Left ventricle myocardium inferior (tissue), 1 donor: ENCODE measurements at regions not wholly inside any gene's neighbourhood (a gene's known extent, or its start where the extent isn't known, plus 50 kb on each side); places are given as distances from the start of the nearest gene placed in this dataset.

Source experiments
- DNase-seq: peaks from one replicate; pipeline ENCODE4 v3.0.0-alpha.2; 2020
- H3K27ac ChIP-seq: fragments of 200-600 bp; replicated peaks from 2 replicates; pipeline ENCODE4 v1.8.0; 2021
- H3K27me3 ChIP-seq: fragments of 200-600 bp; 2 replicates; pipeline ENCODE4 v1.8.0; 2021; ENCODE audit warnings: low read depth
- H3K36me3 ChIP-seq: fragments of 200-600 bp; 2 replicates; pipeline ENCODE4 v1.8.0; 2021
- H3K4me1 ChIP-seq: fragments of 200-600 bp; 2 replicates; pipeline ENCODE4 v1.8.0; 2021
- H3K4me3 ChIP-seq: fragments of 200-600 bp; 2 replicates; pipeline ENCODE4 v1.8.0; 2021; ENCODE audit warnings: mild to moderate bottlenecking, moderate library complexity
- H3K9me3 ChIP-seq: fragments of 200-600 bp; replicated peaks from 2 replicates; pipeline ENCODE4 v1.8.0; 2021
- intact Hi-C: fragments of 100-400 bp; cut with micrococcal nuclease; formaldehyde crosslinking; loops from one replicate; pipeline ENCODE4 v1.11.0; 2022
- TF ChIP-seq, protein P1 (sequence below): fragments of 200-600 bp; IDR thresholded peaks from 2 replicates; pipeline ENCODE4 v1.8.0; 2021; ENCODE audit warnings: antibody characterized with exemption, mild to moderate bottlenecking, borderline replicate concordance
- donor health status: DM: no; HTN: yes; CAD: no; lungs with severe emphysema.

DNA sequence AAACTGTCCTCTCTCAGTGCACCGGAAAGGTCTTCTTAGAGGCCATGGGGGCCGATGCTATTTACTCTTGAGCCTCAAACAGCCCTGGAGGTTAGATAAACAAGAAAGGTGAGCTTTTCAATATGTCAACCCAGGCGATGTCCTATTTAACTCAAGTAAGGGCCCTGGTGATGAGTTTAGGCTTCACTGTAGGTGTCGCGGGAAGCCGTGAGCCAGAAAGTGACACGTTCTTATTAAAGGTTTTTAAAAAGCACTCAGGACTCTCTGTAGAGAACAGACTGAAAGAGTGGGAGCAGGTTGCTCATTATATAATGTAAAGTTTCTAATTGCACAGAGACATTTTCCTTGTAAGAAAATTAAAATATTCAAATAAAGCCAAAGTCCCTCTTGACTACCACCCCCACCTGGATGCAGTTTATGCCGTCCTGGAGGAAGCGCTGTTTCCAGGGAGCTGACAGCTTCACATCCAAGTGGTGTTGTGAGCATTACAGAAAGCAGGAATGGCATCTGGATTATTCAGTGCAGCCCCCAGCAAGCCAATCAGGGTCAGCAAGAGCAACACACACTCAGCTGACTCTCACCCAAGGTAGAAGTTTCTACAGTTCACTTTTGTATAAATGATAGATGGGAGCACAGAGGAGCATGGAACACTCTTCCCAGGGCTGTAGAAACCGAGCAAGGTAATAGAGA, 280.3 kb downstream of the DRD1 start:
- H3K27me3 ChIP-seq, result peaks cover 64% of the 10 kb centered on the region
- no peaks in the 10 kb centered on the region for H3K9me3 ChIP-seq
- H3K36me3 ChIP-seq, result no peaks in the 10 kb centered on the region
- intact Hi-C loops, result no loop called here
- TF ChIP-seq, protein P1, sequence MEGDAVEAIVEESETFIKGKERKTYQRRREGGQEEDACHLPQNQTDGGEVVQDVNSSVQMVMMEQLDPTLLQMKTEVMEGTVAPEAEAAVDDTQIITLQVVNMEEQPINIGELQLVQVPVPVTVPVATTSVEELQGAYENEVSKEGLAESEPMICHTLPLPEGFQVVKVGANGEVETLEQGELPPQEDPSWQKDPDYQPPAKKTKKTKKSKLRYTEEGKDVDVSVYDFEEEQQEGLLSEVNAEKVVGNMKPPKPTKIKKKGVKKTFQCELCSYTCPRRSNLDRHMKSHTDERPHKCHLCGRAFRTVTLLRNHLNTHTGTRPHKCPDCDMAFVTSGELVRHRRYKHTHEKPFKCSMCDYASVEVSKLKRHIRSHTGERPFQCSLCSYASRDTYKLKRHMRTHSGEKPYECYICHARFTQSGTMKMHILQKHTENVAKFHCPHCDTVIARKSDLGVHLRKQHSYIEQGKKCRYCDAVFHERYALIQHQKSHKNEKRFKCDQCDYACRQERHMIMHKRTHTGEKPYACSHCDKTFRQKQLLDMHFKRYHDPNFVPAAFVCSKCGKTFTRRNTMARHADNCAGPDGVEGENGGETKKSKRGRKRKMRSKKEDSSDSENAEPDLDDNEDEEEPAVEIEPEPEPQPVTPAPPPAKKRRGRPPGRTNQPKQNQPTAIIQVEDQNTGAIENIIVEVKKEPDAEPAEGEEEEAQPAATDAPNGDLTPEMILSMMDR, result no peak
- H3K27ac ChIP-seq, result no peak overlapping the region
- H3K4me1 ChIP-seq, result no peaks in the 10 kb centered on the region
- no peak overlapping the region for H3K4me3 ChIP-seq
- DNase-seq, result no peak

DNA sequence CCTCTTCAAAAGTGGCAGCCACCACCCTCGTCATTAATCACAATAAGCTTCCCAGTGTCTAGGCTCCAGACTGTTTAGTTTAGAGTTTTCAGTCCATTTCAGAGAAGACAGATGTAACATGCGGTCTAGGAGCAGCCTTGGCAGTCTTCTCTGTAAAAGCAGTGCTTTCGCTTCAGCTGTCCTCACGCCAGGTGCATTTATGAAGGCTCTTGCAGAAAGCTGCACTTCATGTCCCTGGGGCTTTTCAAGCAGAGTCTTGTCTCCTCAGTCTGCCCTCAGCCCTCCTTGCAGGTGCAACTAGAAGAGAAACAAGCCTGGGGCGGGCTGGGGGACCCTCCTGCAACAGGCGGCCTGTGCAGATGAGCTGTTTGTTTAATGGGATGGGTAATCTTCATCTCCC, 281.9 kb downstream of the DRD1 start:
- DNase-seq, result no peak
- no peak overlapping the region for H3K27ac ChIP-seq
- H3K4me1 ChIP-seq, result no peaks in the 10 kb centered on the region
- H3K9me3 ChIP-seq, result no peaks in the 10 kb centered on the region
- TF ChIP-seq, protein P1, result no peak
- no peaks in the 10 kb centered on the region for H3K36me3 ChIP-seq
- H3K4me3 ChIP-seq, result no peak overlapping the region
- intact Hi-C loops, result no loop called here
- H3K27me3 ChIP-seq, result peaks cover 67% of the 10 kb centered on the region

DNA sequence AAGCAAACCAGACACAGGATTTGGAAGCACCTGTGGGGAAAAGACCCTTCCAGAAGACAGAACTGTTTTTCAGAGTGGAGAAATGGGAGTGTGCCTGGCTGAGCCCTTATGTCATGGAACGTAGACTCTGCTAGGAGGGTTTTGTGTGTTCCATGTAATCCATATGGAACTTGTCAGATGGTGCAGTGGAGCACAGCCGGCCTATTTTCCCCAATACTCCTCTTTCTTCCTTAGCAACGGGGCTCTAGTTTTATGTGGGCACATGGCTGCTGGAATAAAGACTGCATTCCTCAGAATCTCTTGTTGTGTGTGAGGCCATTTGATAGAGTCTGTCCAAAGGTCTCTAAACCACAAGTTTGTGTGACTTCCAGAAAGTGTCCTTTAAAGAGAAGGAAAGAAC, 284.0 kb downstream of the DRD1 start:
- H3K4me1 ChIP-seq, result no peaks in the 10 kb centered on the region
- no peak for DNase-seq
- peaks cover 57% of the 10 kb centered on the region for H3K27me3 ChIP-seq
- no peaks in the 10 kb centered on the region for H3K36me3 ChIP-seq
- TF ChIP-seq, protein P1, result no peak
- H3K27ac ChIP-seq, result no peak overlapping the region
- no peak overlapping the region for H3K4me3 ChIP-seq
- H3K9me3 ChIP-seq, result no peaks in the 10 kb centered on the region
- intact Hi-C loops, result no loop called here

DNA sequence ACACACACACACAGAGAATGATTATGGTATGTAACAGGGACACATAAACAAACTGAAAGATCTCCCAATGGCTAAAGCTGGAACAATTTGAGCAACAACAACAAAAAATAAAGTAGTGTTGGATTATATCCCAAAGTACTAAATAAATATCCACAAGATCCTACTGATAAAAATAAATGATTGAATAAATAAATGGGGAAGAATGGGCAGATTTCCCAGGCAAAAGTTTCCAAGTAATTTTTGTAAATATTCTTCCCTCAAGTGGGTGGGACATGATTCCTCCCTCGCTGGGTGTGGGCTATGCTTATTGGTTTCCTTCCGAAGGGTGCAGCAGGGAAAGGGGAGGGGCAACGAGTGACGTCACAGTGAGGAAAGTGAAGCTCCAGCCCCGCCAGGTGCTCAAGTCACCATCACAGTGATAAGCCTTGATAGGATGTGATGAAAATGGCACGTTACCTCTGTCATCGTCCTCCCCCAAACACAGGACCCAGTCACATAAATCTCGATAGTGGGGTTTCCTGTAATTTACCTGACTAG, 295.3 kb downstream of the DRD1 start:
- H3K4me3 ChIP-seq, result no peak overlapping the region
- H3K27ac ChIP-seq, result no peak overlapping the region
- H3K4me1 ChIP-seq, result no peaks in the 10 kb centered on the region
- H3K9me3 ChIP-seq, result peaks cover 77% of the 10 kb centered on the region
- no peak for DNase-seq
- TF ChIP-seq, protein P1, result no peak
- H3K36me3 ChIP-seq, result no peaks in the 10 kb centered on the region
- intact Hi-C loops, result no loop called here
- H3K27me3 ChIP-seq, result peaks cover 8% of the 10 kb centered on the region

DNA sequence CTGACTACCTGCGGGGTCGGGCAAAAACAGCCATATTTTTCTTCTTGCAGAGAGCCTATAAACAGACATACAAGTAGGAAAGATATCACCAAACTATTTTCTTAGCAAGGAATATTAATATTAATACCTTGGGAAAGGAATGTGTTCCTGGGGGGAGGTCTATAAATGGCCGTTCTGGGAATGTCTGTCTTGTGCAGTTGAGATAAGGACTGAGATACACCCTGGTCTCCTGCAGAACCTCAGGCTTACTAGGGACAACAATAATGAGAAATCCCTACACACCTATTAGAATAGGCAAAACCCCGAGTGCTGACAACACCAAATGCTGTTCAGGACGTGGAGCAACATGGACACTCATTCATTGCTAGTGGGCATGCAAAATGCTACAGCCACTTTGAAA, 297.2 kb downstream of the DRD1 start:
- Histone ChIP-seq H3K4me3 (no peak overlapping the region), H3K27ac (no peak overlapping the region), H3K27me3 (no peaks in the 10 kb centered on the region), H3K36me3 (no peaks in the 10 kb centered on the region), H3K4me1 (no peaks in the 10 kb centered on the region), H3K9me3 (peaks cover 82% of the 10 kb centered on the region)
- no peak for DNase-seq
- intact Hi-C loops, result no loop called here
- TF ChIP-seq, protein P1, result no peak
